NCI-H510A treated with DMSO at 0.1 percent for 48 hours (cell line): ENCODE measurements at regions not wholly inside any gene's neighbourhood (a gene's known extent, or its start where the extent isn't known, plus 50 kb on each side); places are given as distances from the start of the nearest gene placed in this dataset.

Experiments
- DNase-seq: peaks from one replicate; lab custom pipeline; 2025; lab: John Stamatoyannopoulos, UW

- no peak for DNase-seq
Measured at GRCh38 chr12:27179400-27180214, 64.5 kb upstream of the STK38L start.

DNA sequence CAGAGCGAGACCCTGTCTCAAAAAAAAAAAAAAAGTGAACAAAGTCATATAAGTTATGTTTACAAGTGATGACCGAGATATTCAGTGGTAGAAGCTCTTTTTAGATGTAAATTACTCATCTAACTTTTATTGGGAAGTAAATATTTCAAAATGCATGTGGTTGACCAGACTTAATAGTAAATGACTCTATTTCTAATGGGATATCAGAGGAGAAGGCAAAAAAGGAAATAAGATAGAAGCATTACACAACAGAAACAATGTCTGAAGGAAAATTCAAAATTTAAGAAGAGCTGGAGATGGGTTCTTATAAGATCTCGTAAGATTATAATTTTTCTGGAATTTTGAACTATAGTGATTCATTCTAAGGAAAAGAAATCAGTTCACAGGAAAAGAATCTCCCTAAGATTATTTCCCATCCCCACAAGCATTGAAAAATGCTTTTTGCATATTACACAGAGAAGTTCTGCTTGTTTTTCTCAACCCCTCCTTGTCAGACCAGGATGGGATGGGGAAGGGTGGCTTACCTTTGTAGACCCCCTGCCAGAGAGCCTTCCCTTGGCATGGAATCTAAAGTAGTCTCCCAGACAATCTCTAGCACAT lies 63.1 kb upstream of the STK38L start:
- no peak for DNase-seq

- DNase-seq, result no peak
Measured at GRCh38 chr12:27183342-27183741, 60.7 kb upstream of the STK38L start.

DNA sequence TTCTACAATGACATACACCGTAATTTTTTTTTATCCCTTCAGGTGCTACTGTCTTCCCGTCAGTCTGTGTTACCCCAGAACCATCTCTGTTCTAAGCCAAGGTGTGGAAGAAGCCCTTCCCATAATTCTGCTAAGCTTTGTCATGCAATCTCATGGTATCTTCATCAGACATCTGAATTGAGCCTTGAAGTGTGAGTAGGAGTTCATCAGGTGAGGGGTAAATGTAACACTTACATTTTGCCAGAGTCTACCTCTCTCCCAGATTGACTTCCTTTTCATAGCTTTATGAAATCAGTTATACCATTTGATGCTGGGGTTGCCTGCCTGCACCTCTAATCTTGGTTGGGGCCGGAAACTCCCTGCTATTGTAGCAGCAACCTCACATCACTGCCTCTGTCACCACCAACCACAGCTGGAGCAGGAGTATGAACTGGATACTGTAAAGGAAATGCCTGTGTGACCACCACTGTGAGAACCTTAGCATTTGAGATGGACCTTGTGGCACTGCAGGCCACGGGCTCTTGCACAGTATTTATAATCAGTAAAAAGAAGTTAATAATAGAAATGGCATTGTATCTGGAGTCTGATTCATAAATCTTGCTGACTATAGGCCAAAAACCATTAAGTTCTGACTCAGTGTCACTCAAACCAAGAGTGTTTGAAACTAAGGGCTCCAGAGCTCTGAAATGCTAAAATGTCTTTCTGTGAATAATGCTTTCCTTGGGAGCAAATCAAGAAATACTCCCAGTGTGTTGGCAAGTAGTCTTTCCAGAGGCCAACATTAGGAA lies 58.7 kb upstream of the STK38L start:
- no peak for DNase-seq

- DNase-seq, result no peak
Measured at GRCh38 chr12:27186022-27186839, 57.9 kb upstream of the STK38L start.

GRCh38 chr12:27187697-27188096 lies 56.4 kb upstream of the STK38L start:
- no peak for DNase-seq

GRCh38 chr12:27190761-27191160 lies 53.3 kb upstream of the STK38L start:
- no peak for DNase-seq

DNA sequence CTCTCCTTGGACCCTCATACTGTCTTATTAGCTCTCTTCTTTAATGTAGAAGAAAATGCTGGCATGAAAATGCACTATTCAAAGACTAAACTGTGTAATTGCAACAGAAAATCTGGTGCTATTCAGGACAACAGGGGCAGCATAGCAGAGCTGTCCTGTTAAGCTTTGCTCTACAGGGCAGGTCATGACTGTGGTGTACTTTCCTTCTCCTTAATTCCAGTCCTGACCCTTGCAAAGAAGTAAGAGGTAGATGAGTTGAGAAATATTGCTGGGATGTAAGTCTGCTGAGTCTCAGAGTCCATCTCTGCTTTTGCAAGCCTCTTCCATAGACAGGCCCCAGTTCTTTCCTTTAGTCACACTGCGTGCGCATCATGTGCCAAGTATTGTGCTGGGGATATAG lies 52.6 kb upstream of the STK38L start:
- no peak for DNase-seq

DNA sequence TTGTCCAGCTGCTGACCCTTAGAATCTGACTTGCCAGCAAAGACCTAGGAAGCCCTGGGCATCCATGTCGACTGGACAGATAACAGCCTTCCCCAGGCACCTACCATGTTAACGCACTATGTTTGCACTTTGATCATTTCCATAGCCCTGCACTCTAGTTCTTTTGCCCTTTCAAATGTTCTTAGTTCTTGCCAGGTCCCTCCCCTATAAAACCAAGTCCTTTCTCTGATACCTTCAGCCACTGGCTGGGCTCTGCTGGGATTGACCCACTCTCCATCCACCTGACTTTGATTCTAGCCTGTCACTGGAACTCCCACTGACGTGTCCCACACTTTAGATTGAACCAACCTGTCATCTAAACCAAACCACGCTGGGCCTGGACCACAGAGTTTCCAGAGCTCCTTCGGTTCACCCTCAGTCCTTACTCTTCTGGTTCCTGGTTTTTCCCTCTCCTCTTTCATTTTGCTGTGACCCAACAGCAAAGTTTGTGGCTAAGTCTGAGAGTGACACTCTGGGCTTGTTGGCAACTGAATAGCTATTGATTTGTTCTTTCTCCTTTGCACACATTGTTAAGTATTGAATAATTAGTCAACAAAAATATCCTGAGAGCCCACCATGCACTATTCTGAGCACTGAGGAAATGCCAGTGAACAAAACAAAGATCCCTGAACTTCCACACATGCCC lies 51.8 kb upstream of the STK38L start:
- DNase-seq, result no peak

GRCh38 chr12:27193106-27193505 lies 51.0 kb upstream of the STK38L start:
- no peak for DNase-seq

DNA sequence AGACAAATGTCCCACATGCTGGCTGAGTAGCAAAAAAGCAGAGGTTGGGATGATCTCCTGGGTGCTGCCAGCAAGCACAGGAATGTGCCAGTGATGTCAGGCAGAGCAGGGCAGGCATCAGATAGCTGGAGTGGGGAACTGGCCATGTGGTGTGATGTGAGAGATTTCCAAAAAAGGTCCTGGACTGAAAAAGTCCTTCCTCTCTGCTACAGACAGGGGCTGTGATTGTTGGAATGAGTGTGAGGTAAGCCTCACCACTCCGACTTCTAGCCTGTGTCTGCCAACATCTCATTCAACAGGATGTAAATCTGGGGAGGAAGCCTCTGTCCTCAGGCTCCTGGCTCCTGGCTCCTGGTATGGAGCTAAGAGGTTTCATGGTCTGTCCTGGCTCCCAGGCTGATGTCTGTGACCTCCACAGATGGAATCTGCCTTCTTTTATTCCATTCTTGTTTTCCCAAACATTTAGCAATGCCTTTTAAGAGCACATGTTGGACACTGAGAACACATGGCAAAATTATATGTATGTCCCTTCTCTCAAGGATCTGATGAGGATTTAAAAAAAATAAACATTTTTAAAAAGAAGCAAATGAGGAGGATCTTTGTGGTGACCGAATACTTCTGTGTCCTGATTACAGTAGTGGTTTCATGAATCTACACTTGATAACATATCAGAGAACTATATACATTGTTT lies 50.1 kb upstream of the STK38L start:
- no peak for DNase-seq
